Activated CD4-positive, alpha-beta T cell treated with anti-CD3 and anti-CD28 coated beads for 24 hours (primary cell): ENCODE measurements at regions not wholly inside any gene's neighbourhood (a gene's known extent, or its start where the extent isn't known, plus 50 kb on each side); places are given as distances from the start of the nearest gene placed in this dataset.

Experiments
- DNase-seq, 2 donors: peaks; one replicate each; pipeline ENCODE4 v3.0.0-alpha.2; 2020; ENCODE audit warnings: low read depth in 2 of 2

- no peak for DNase-seq
Measured at GRCh38 chr11:81421251-81421860, 1312.3 kb downstream of the FAM181B start.

- DNase-seq = no peak
Measured at GRCh38 chr11:81420668-81421250, 1312.9 kb downstream of the FAM181B start.

- DNase-seq = no peak
Measured at GRCh38 chr11:81397316-81397715, 1336.3 kb downstream of the FAM181B start.

GRCh38 chr11:81394311-81394710 is 1339.4 kb downstream of the FAM181B start:
- DNase-seq = no peak

- no peak for DNase-seq
Measured at GRCh38 chr11:81388326-81388725, 1345.3 kb downstream of the FAM181B start.

GRCh38 chr11:81380395-81380794 is 1353.3 kb downstream of the FAM181B start:
- no peak for DNase-seq

GRCh38 chr11:81377418-81377817 is 1356.2 kb downstream of the FAM181B start:
- DNase-seq = no peak

- no peak for DNase-seq
Measured at GRCh38 chr11:81373986-81374385, 1359.7 kb downstream of the FAM181B start.

GRCh38 chr11:81368192-81368591 is 1365.5 kb downstream of the FAM181B start:
- no peak for DNase-seq

GRCh38 chr11:81365496-81365895 is 1368.2 kb downstream of the FAM181B start:
- DNase-seq = no peak

- DNase-seq = no peak
Measured at GRCh38 chr11:81359476-81359875, 1374.2 kb downstream of the FAM181B start.

- no peak for DNase-seq
Measured at GRCh38 chr11:81345609-81346008, 1388.1 kb downstream of the FAM181B start.

- no peak for DNase-seq
Measured at GRCh38 chr11:81342966-81343365, 1390.7 kb downstream of the FAM181B start.

- DNase-seq = no peak
Measured at GRCh38 chr11:81340225-81340624, 1393.4 kb downstream of the FAM181B start.

GRCh38 chr11:81339521-81339920 is 1394.1 kb downstream of the FAM181B start:
- no peak for DNase-seq

- DNase-seq = no peak
Measured at GRCh38 chr11:81337756-81338155, 1395.9 kb downstream of the FAM181B start.

GRCh38 chr11:81332276-81332675 is 1401.4 kb downstream of the FAM181B start:
- no peak for DNase-seq

GRCh38 chr11:81331611-81332235 is 1401.9 kb downstream of the FAM181B start:
- DNase-seq = no peak

- DNase-seq = no peak
Measured at GRCh38 chr11:81331088-81331487, 1402.6 kb downstream of the FAM181B start.

GRCh38 chr11:81303038-81303664 is 1430.5 kb downstream of the FAM181B start:
- no peak for DNase-seq

- no peak for DNase-seq
Measured at GRCh38 chr11:81301166-81301830, 1432.4 kb downstream of the FAM181B start.

GRCh38 chr11:81286959-81287358 is 1446.7 kb downstream of the FAM181B start:
- DNase-seq = no peak
